Mammary epithelial cell (primary cell): ENCODE measurements at regions not wholly inside any gene's neighbourhood (a gene's known extent, or its start where the extent isn't known, plus 50 kb on each side); places are given as distances from the start of the nearest gene placed in this dataset.

ENCODE experiments used
- EZH2 ChIP-seq: IDR thresholded peaks from 2 replicates; pipeline ENCODE4 v1.6.1; 2012; ENCODE audit warnings: low read length, inconsistent platforms, borderline replicate concordance
- TF ChIP-seq, protein P1 (sequence below), 2 donors: IDR thresholded peaks in 1 of 2; conservative IDR thresholded peaks in 1 of 2; 2 replicates each; pipeline ENCODE4 v1.5.1; 2011 to 2012; ENCODE audit warnings: inconsistent platforms in 2 of 2, low read length in 2 of 2, mild to moderate bottlenecking in 2 of 2, control low read depth in 1 of 2, low read depth in 1 of 2; ENCODE audit not compliant: insufficient read depth in 1 of 2; ENCODE audit errors: extremely low read depth in 1 of 2

DNA sequence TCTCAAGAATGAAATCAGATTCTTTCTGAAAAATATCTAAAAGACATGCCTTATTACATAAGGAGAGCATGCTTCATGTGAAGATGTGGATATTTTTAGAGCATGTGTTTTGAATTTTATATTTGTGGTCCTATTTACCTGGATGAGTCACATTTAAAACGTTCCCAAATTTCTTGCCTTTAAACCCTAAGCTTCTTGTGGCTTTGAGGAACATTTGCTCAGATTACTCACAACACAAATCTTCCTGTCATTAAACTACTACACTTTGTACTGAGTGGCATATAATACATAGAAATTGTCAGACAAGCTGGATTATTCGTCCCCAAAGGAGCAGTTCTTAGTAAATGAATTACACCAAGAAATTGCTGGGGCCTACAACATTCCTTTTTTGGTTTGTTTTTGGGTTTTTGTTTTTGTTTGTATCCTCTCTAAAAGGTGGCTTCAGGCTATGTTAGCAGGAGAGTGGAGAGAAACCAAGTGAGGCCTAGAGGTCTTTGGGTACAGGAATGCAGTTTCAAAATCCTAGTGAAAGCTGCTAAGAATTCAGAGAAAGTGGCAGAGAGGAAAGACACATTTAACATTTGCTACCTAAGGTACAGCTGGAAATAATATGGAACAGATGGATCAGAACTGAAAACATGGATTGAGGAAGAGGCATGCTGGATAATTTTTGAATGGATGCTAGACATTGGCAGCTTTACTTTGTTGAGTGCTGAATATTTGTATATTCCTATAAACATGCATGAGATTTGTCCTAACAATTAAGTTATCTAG is 128.1 kb downstream of the RPL22L1 start:
- no peak for TF ChIP-seq EZH2
- TF ChIP-seq, protein P1, sequence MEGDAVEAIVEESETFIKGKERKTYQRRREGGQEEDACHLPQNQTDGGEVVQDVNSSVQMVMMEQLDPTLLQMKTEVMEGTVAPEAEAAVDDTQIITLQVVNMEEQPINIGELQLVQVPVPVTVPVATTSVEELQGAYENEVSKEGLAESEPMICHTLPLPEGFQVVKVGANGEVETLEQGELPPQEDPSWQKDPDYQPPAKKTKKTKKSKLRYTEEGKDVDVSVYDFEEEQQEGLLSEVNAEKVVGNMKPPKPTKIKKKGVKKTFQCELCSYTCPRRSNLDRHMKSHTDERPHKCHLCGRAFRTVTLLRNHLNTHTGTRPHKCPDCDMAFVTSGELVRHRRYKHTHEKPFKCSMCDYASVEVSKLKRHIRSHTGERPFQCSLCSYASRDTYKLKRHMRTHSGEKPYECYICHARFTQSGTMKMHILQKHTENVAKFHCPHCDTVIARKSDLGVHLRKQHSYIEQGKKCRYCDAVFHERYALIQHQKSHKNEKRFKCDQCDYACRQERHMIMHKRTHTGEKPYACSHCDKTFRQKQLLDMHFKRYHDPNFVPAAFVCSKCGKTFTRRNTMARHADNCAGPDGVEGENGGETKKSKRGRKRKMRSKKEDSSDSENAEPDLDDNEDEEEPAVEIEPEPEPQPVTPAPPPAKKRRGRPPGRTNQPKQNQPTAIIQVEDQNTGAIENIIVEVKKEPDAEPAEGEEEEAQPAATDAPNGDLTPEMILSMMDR (conservative IDR thresholded peaks at IDR 0.05 in 1 of 2, IDR thresholded peaks at IDR 0.05 in 1 of 2; ENCODE audit: extremely low read depth in 1 of 2, insufficient read depth in 1 of 2, low read depth in 1 of 2, low read length in 2 of 2): no peak
